ENCODE measurements at regions not wholly inside any gene's neighbourhood (a gene's known extent, or its start where the extent isn't known, plus 50 kb on each side); places are given as distances from the start of the nearest gene placed in this dataset.

DNA sequence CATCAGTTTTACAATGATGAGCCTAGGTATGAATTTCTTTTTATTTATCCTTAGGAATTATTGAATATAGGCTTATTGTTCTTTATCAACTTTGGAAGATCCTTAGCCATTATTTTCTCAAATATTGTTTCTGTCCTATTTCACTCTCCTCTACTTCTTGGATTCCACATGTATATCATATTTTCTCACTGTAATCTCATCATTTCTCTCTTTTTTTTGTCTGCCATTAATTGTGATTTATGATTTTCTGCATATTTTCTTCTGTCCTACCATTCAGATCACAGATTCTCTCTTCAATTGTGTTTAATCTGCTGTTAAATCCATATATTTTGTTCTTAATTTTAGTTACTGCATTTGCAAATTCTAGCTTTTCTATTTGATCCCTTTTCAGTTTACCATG is 139.8 kb downstream of the ARRDC3 start:
- TF ChIP-seq, protein P1, sequence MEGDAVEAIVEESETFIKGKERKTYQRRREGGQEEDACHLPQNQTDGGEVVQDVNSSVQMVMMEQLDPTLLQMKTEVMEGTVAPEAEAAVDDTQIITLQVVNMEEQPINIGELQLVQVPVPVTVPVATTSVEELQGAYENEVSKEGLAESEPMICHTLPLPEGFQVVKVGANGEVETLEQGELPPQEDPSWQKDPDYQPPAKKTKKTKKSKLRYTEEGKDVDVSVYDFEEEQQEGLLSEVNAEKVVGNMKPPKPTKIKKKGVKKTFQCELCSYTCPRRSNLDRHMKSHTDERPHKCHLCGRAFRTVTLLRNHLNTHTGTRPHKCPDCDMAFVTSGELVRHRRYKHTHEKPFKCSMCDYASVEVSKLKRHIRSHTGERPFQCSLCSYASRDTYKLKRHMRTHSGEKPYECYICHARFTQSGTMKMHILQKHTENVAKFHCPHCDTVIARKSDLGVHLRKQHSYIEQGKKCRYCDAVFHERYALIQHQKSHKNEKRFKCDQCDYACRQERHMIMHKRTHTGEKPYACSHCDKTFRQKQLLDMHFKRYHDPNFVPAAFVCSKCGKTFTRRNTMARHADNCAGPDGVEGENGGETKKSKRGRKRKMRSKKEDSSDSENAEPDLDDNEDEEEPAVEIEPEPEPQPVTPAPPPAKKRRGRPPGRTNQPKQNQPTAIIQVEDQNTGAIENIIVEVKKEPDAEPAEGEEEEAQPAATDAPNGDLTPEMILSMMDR (IDR thresholded peaks at IDR 0.05) = no peak
- TF ChIP-seq POLR2AphosphoS5 (IDR thresholded peaks at IDR 0.05) = no peak
